ENCODE measurements at regions not wholly inside any gene's neighbourhood (a gene's known extent, or its start where the extent isn't known, plus 50 kb on each side); places are given as distances from the start of the nearest gene placed in this dataset.

GRCh38 chr18:66951750-66952149 lies 347.9 kb upstream of the CDH19 start:
- H3K9me3 ChIP-seq, result no peaks in the 10 kb centered on the region
- no peaks in the 10 kb centered on the region for H3K36me3 ChIP-seq
- H3K4me1 ChIP-seq (ENCODE audit: control insufficient read depth in 1 of 2, low read depth in 2 of 2), result no peaks in the 10 kb centered on the region
- DNase-seq (ENCODE audit: low spot score) (no peak), ATAC-seq (ENCODE audit: insufficient number of reproducible peaks, low FRiP score, low read depth) (no peak)
- no peak overlapping the region for H3K4me3 ChIP-seq
- H3K27ac ChIP-seq, result no peak overlapping the region
- no peak for TF ChIP-seq CTCF (IDR thresholded peaks at IDR 0.05)
- no peaks in the 10 kb centered on the region for H3K27me3 ChIP-seq (replicated peaks; ENCODE audit: insufficient read depth)

- ATAC-seq (ENCODE audit: insufficient number of reproducible peaks, low FRiP score, low read depth) (no peak), DNase-seq (ENCODE audit: low spot score) (no peak)
- TF ChIP-seq CTCF (IDR thresholded peaks at IDR 0.05), result no peak
Observed at GRCh38 chr18:66949419-66949818, 345.5 kb upstream of the CDH19 start.

GRCh38 chr18:66937546-66937945 lies 333.7 kb upstream of the CDH19 start:
- TF ChIP-seq CTCF (IDR thresholded peaks at IDR 0.05), result no peak
- Histone ChIP-seq H3K27ac (no peak overlapping the region), H3K36me3 (no peaks in the 10 kb centered on the region), H3K27me3 (replicated peaks; ENCODE audit: insufficient read depth) (no peaks in the 10 kb centered on the region), H3K4me3 (no peak overlapping the region), H3K4me1 (ENCODE audit: control insufficient read depth in 1 of 2, low read depth in 2 of 2) (no peaks in the 10 kb centered on the region), H3K9me3 (no peaks in the 10 kb centered on the region)
- no peak for DNase-seq (ENCODE audit: low spot score)
- ATAC-seq (ENCODE audit: insufficient number of reproducible peaks, low FRiP score, low read depth), result no peak

More at GRCh38 chr18:66949419-66949818, 345.5 kb upstream of the CDH19 start:
- Histone ChIP-seq H3K4me3 (no peak overlapping the region), H3K4me1 (ENCODE audit: control insufficient read depth in 1 of 2, low read depth in 2 of 2) (no peaks in the 10 kb centered on the region), H3K9me3 (no peaks in the 10 kb centered on the region), H3K27me3 (replicated peaks; ENCODE audit: insufficient read depth) (no peaks in the 10 kb centered on the region), H3K36me3 (no peaks in the 10 kb centered on the region), H3K27ac (no peak overlapping the region)

- Histone ChIP-seq H3K27ac (no peak overlapping the region), H3K4me3 (no peak overlapping the region), H3K4me1 (ENCODE audit: control insufficient read depth in 1 of 2, low read depth in 2 of 2) (no peaks in the 10 kb centered on the region), H3K27me3 (replicated peaks; ENCODE audit: insufficient read depth) (no peaks in the 10 kb centered on the region), H3K9me3 (no peaks in the 10 kb centered on the region), H3K36me3 (no peaks in the 10 kb centered on the region)
- no peak for DNase-seq (ENCODE audit: low spot score)
- ATAC-seq (ENCODE audit: insufficient number of reproducible peaks, low FRiP score, low read depth), result peak; percentile 48
- TF ChIP-seq CTCF (IDR thresholded peaks at IDR 0.05), result no peak
Observed at GRCh38 chr18:66931010-66931409, 327.1 kb upstream of the CDH19 start.

- no peak overlapping the region for H3K4me3 ChIP-seq
- no peak for ATAC-seq (ENCODE audit: insufficient number of reproducible peaks, low FRiP score, low read depth)
- H3K36me3 ChIP-seq, result no peaks in the 10 kb centered on the region
- no peaks in the 10 kb centered on the region for H3K27me3 ChIP-seq (replicated peaks; ENCODE audit: insufficient read depth)
- H3K27ac ChIP-seq, result no peak overlapping the region
- DNase-seq (ENCODE audit: low spot score), result no peak
- no peaks in the 10 kb centered on the region for H3K4me1 ChIP-seq (ENCODE audit: control insufficient read depth in 1 of 2, low read depth in 2 of 2)
- TF ChIP-seq CTCF (IDR thresholded peaks at IDR 0.05), result no peak
- no peaks in the 10 kb centered on the region for H3K9me3 ChIP-seq
Observed at GRCh38 chr18:66916834-66917233, 312.9 kb upstream of the CDH19 start.

Data from thoracic aorta (tissue), 2 donors.